GM19397 (cell line): ENCODE measurements at regions not wholly inside any gene's neighbourhood (a gene's known extent, or its start where the extent isn't known, plus 50 kb on each side); places are given as distances from the start of the nearest gene placed in this dataset.
"Not testable (repeated sequence)": the region's sequence is repeated elsewhere in the genome, so short reads cannot be mapped to it uniquely, and the experiment has no call there.

Experiments
- ATAC-seq: cut with Tn5 transposase; IDR thresholded peaks from one replicate; pipeline ENCODE4 v1.9.1; 2021; ENCODE audit warnings: mild to moderate bottlenecking, moderate library complexity; ENCODE audit not compliant: unreplicated experiment

- ATAC-seq: no peak
Measured at GRCh38 chr15:36039996-36040572, 494.1 kb upstream of the DPH6 start.

DNA sequence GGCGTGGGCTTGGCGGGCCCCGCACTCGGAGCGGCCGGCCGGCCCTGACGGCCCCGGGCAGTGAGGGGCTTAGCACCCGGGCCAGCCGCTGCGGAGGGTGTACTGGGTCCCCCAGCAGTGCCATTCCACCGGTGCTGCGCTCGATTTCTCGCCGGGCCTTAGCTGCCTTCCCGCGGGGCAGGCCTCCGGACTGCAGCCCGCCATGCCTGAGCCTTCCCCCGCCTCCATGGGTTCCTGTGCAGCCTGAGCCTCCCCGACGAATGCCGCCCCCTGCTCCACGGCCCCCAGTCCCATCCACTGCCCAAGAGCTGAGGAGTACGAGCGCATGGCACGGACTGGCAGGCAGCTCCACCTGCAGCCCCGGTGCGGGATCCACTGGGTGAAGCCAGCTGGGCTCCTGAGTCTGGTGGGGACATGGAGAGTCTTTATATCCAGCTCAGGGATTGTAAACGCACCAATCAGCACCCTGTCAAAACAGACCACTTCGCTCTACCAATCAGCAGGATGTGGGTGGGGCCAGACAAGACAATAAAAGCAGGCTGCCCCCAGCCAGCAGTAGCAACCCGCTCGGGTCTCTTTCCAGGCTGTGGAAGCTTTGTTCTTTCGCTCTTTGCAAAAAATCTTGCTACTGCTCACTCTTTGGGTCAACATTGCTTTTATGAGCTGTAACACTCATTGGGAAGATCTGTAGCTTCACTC is 501.2 kb upstream of the DPH6 start:
- ATAC-seq: not testable (repeated sequence)

GRCh38 chr15:36050899-36051298 is 504.9 kb upstream of the DPH6 start:
- ATAC-seq: no peak

- ATAC-seq: not testable (repeated sequence)
Measured at GRCh38 chr15:36052641-36053040, 506.7 kb upstream of the DPH6 start.

DNA sequence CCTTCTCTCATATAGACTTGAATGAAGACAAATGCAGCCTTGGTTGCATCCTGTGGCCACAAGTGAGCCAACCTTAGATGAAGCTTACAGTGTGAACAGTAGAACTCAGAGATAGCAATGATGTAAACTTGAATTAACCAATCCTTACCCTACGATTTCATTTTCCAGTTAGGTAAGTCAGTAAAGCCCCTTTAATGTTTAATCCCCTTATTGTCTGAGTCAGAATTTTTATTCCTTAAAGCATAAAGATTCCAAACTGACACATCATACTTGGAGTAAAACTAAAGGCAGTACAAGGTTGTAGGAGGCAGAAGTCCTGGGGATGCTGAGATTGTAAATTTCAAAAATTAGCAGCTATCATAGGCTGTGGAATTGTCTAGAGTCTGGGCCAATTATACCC is 507.8 kb upstream of the DPH6 start:
- no peak for ATAC-seq

DNA sequence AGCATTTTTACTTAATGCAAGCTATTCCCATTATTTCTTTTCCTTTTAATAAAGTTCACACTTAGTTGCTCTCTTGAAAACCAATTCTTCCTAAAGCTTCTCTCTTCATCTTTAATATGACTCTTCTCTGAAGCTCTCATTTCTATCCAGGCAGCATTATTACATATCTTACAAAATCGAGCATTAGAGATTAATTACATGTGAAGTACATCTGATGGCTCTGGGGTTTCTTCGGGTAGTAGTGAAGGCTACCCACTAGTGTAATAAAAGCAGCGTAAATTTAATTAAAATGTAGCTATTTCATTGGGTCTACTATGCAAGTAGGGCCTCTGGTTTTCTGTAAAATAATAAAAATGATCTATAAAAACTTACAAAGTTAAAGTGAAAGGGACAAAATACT is 513.6 kb upstream of the DPH6 start:
- ATAC-seq: no peak

GRCh38 chr15:36062357-36062756 is 516.4 kb upstream of the DPH6 start:
- no peak for ATAC-seq

GRCh38 chr15:36066757-36067156 is 512.7 kb upstream of the CDIN1 start:
- no peak for ATAC-seq

- ATAC-seq: no peak
Measured at GRCh38 chr15:36067483-36068274, 511.7 kb upstream of the CDIN1 start.

DNA sequence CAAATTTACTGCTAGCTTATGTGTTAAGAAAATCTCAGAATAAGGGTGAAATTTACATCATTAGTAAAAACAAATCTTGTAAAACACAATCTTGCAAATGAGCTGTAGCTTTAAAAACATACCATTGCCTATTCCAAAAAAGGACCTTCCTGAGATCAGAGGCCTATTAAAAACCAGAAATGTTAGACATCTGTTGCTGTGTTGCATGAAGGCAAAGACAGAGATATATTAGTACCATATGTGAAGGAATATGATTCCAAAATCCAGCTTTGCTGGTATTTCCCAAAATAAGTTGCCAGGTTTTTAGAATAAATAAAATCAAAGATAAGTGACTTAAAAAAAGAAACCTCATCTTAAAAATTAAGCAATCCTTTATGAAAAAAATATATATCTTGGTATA is 504.1 kb upstream of the CDIN1 start:
- ATAC-seq: no peak

- ATAC-seq: no peak
Measured at GRCh38 chr15:36079021-36079420, 500.4 kb upstream of the CDIN1 start.

DNA sequence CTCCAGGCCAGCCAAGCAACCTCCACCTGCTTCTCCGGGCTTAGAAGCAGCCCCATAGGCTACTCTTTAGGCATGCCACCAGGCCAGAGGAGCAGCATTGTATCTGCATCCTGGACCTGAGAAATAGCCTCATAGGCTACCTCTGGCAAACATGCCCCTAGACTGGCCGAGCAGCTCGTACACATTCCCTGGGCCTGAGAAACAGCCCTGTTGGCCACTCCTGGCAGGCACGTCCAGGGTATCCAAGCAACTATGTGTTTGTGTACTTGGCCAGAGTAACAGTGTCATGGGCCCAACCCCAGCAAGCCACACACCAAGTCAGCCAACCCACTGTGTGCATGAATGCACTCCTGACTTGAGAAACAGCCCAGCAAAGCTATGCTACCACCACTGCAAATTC is 498.7 kb upstream of the CDIN1 start:
- no peak for ATAC-seq

- no peak for ATAC-seq
Measured at GRCh38 chr15:36090286-36090946, 489.0 kb upstream of the CDIN1 start.

DNA sequence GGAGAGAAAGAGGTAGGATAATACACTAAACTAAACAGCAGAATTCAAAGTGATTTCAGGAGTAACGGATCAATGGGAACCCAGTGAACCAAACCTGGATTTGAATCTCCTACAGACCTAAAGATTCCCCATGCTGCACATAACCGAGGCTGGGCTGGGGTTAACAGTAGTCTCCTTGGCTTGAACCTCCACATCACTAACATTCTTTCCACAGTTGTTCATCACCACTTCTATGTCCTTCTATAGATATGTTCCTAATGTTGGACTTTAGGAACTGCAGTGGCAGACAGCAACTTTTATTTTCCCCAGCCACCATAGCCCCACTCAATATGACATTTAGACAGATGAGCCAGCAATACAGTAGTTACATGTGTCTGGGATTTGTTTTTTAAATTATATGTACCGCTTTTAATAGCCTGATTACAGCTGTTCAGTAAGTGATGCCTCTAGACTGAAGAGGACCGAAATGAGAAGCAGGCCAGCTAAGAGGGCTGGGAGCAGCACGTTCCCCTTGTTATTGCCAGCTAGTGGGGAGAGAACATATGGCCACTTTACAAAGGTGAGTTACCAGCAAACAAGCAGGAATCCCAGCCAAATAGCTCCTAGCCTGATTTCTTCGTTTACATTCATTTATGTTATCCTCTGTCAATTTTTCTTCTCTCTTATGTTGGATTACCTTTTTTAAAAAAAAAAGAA is 472.6 kb upstream of the CDIN1 start:
- no peak for ATAC-seq

GRCh38 chr15:36108541-36108940 is 470.9 kb upstream of the CDIN1 start:
- ATAC-seq: no peak

DNA sequence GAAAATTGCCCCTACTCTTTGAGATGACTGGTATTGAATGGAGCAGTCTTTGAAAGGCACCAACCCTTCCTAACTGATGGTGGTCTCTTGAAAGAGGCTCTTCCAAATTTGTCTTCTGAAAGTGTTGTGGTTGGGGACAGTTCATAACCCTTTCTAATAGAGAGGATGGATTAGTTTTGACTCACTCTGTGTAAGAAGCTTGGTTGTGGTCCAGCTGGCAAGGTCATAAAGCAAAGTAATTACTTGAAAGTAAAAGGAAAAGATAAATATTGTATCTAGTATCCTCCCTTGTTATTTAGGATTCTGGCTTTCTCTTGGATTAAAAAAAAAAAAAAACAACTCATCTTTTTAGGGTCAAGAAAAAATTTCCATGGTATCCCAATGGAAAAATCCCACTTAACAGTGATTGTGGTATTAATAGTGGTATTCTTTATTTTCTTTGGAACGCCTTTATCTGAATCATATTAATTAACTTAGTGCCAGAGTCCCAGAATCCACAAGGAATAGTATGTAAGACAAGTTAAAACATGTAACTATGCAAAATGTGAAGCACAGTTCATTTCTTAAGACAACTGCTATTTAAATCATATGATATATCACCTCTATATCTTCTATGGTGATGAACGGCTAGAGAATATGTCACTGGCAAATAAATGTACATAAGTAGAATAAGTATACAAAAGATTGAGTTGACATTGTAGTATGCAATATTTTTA is 469.3 kb upstream of the CDIN1 start:
- no peak for ATAC-seq

DNA sequence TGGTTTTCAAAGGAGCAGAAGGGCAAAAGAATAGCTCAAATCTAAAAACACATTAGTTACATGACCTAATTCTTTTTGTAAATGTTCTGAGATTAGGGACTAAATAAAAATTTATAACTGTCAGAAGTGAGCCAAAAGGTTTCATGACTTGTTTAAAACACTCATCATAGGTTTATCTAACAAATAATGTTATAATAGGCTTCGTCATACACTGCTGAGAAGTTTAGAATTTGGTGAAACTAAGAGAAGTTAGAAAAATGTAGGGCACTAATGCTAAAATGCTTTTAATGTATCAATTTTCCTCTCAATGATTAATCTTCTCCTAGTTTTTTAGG is 468.8 kb upstream of the CDIN1 start:
- no peak for ATAC-seq

DNA sequence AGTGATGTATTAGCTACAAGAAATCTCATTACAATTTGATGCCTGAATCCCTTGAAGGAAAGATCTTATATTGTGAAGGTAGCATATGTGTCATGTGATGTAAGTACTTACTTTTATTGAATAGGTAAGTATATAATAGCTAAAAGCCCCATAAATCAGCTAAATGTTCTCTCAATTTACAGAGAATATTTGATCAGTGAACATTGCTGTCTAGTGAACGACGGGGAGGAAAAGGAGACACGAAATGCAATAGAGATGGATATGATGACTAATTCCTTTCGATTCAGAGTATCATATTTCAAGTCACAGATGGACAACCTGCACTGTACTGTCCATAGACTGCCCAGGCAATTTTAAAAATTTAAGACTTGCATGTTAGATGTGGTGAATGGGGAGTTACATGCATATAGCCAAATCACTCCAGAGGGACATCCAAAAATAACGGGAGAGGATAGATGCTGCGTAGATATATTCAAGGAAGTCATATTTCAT is 462.1 kb upstream of the CDIN1 start:
- no peak for ATAC-seq

DNA sequence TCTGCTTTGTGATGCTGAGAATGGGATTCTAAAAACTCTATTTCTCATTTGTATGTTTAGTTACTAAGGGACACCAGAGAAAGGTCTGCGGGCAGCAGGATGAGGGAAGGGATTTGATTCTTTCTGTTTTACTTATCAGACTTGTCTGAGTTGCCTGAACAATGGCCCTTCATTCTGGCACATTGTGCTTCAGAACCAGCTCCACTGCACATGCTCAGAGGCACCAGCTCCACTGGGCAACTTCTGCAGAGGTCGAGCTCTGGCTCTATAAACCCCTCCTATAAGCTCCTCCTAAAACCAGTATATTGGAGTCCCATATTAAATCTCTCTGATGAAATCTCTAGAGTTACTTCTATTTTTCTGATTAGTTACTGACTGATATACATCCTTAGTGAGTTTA is 453.2 kb upstream of the CDIN1 start:
- no peak for ATAC-seq

DNA sequence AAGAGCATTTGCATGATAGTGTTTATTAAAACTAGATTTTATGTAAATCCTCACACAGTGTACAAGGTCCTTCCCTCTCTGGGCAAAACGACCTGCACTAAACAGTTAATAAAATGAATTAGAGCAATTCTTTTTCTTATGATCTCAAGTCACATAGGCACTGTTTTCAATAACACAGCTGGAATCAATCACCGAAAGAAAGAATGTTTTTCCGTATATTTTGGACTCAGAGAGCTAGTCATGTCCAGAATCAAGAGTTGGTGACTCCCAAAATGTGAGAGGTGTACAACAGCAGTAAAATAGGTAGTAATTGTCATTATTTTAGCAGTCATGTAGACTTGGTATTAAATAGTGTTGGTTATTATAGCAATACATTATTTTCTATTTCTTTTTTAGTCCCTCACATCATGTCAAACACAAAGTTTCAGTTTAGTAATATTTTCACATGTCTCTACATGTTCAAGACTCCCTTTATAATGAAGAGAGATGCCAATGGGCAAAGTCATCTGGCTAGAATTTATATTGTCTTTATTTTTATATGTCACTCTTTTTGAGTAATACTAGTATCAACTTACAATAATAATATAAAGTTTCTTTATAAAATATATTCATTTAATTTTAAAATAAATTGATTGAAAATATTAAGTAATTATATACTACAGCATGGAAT is 448.6 kb upstream of the CDIN1 start:
- ATAC-seq: no peak
